Stimulated activated CD4-positive, alpha-beta T cell treated with anti-CD3 and anti-CD28 coated beads, TNF-alpha, amount 100 ng/mL, for 24 hours (primary cell): ENCODE measurements at regions not wholly inside any gene's neighbourhood (a gene's known extent, or its start where the extent isn't known, plus 50 kb on each side); places are given as distances from the start of the nearest gene placed in this dataset.
A peak's percentile ranks its signal among the peaks of the same experiment; 100 is the strongest.

Experiments used
- DNase-seq, 3 experiments: peaks; one replicate each; pipeline ENCODE4 v3.0.0-alpha.2; 2020; ENCODE audit warnings: low read depth in 3 of 3

GRCh38 chr14:101706509-101707067 lies 54.9 kb upstream of the PPP2R5C start:
- no peak for DNase-seq

- DNase-seq, result peak; percentile 40 to 60 (median 41)
These were observed 54.3 kb upstream of the PPP2R5C start for GRCh38 chr14:101707068-101707842.

- no peak for DNase-seq
These were observed 53.5 kb upstream of the PPP2R5C start for GRCh38 chr14:101707863-101708620.

- no peak for DNase-seq
These were observed 52.5 kb upstream of the PPP2R5C start for GRCh38 chr14:101708853-101709532.

GRCh38 chr14:101709533-101709881 lies 52.0 kb upstream of the PPP2R5C start:
- no peak for DNase-seq

GRCh38 chr14:101709962-101710931 lies 51.3 kb upstream of the PPP2R5C start:
- no peak for DNase-seq

GRCh38 chr14:101711041-101711856 lies 50.3 kb upstream of the PPP2R5C start:
- DNase-seq, result no peak
